Muscle of back (tissue), 3 donors: ENCODE measurements at regions not wholly inside any gene's neighbourhood (a gene's known extent, or its start where the extent isn't known, plus 50 kb on each side); places are given as distances from the start of the nearest gene placed in this dataset.
"Not testable (repeated sequence)": the region's sequence is repeated elsewhere in the genome, so short reads cannot be mapped to it uniquely, and the experiment has no call there.

Experiments
- DNase-seq, 3 donors: peaks; one replicate each; pipeline versions ENCODE4 v3.0.0 to v3.0.0-alpha.2; 2013

GRCh38 chr18:38534073-38534472, 968.5 kb upstream of the CELF4 start:
- DNase-seq, result no peak

- DNase-seq, result no peak
These were observed 961.3 kb upstream of the CELF4 start for GRCh38 chr18:38526922-38527321.

DNA sequence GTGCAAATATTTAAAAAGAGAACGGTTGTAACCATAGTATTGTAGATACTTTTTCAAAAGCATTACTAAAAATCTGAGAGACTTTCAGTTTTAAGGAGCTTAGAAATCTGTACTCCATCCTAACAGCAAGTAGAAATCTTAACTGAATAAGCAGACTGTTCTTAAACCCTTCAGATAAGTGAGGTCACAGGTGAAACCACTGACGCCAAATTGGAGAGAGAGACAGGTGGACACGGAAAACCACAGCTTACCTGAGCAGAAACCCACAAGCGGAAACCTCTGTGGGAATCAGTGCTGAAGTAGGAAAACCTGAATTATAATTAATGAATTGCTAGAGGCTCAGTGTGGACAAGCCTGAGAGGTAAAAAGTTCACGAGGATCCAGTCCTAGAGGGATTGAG, 959.4 kb upstream of the CELF4 start:
- no peak for DNase-seq

DNA sequence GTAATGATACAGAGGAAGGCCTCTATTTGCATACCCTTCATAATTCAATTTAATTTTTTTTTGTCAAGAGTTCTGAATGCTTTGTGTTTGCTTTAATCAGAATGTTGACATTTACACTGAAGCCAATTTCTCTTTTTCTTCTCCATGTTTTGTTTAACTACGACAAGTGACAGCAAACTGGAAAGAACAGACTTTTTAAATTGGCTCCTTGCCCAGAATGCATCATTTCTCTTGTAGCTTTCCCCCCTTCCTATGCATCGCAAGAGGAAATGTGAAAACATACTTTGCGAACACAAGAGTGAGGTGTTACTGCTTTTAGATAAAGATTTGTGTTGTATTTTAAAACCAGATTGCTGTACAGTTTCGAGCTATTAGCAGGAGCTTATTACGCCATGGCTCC, 955.2 kb upstream of the CELF4 start:
- peak; percentile 0 to 17 (median 7) for DNase-seq

- DNase-seq, result no peak
These were observed 936.9 kb upstream of the CELF4 start for GRCh38 chr18:38502539-38502938.

- no peak for DNase-seq
These were observed 931.7 kb upstream of the CELF4 start for GRCh38 chr18:38497266-38497665.

- DNase-seq, result no peak
These were observed 930.7 kb upstream of the CELF4 start for GRCh38 chr18:38496222-38496793.

DNA sequence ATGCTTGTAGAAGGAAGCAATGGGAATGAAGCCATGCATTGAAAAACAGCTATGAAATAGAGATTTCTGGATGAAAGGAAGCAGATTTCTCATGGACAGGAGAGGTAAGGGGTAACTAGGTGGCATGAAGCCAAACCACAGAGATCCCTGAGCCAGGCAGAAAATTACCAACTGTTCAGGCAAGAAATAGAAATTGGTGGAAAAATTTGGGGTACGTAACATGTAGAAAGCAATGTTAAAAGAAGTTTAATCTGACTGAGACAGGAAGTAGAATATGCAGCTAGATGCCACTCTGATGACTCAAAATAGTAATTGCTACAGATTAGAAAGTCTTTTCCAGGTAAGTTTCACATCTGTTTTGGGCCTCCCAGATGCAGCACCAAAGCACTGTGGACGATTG, 928.5 kb upstream of the CELF4 start:
- DNase-seq, result no peak

- DNase-seq, result no peak
These were observed 925.6 kb upstream of the CELF4 start for GRCh38 chr18:38491195-38491594.

DNA sequence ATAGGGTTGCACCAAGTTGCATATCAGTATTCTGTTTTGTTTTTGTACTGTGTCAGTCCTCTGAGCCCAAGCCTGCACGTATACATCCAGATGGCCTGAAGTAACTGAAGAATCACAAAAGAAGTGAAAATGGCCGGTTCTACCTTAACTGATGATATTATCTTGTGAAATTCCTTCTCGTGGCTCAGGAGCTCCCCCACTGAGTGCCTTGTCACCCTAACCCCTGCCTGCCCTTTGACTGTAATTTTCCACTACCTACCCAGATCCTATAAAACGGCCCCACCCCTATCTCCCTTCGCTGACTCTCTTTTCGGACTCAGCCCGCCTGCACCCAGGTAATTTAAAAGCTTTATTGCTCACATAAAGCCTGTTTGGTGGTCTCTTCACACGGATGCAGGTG, 924.1 kb upstream of the CELF4 start:
- not testable (repeated sequence) for DNase-seq

DNA sequence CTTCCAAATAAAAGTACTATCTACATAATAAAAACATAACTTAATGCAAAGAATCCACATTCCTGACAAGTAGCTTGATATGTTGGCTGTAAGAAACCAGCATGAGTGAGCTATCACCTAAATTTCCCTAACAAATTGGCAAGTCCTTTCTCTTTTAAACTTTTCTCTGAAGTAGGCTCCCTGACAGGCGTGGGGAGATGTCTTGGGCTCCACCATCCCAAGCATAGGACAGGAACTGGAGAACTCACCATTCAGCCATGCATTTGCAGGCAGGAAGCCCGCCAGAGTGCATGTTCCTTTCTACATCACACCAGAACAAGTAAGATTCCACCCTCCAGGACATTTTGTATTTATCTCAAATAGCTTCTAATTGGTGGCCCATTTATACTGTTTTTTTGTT, 921.9 kb upstream of the CELF4 start:
- DNase-seq, result no peak

DNA sequence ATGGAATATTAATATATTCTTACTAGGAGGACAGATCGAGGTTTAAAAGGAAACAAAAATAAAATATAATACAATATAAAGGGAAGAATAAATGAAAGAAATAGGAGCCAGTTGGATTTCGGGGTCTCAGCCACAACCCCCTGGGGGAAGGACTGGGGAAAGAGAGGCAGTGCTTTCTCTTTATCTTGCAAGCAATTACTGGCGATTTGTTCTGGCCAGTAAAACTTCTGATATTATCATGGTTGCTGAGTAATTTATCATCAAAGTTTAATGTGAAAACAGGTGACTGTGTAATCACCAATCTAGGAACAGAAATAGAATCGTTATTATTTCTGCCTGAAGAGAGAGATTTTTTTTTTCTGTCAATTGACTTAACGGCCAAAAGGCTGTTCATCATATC, 917.7 kb upstream of the CELF4 start:
- DNase-seq, result no peak

DNA sequence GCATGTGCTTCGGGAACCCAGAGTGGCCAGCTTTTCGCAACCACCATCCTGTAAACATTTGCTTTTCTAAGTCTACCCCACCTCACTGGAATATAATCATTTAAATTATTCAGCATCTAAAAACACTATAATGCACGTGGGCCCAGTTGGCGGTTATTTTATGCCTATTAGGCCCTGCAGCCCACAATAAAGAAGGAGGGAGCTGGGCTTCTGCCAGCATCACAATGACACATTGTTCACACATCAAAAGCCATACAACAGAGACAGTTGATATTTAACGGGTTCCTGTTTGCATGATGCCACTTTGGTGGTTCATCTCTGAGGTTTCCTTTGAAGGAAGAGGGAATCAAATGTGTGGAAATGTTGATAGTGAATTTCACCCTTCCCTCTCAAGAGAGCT, 916.0 kb upstream of the CELF4 start:
- no peak for DNase-seq

- DNase-seq, result no peak
These were observed 910.1 kb upstream of the CELF4 start for GRCh38 chr18:38475686-38476085.

DNA sequence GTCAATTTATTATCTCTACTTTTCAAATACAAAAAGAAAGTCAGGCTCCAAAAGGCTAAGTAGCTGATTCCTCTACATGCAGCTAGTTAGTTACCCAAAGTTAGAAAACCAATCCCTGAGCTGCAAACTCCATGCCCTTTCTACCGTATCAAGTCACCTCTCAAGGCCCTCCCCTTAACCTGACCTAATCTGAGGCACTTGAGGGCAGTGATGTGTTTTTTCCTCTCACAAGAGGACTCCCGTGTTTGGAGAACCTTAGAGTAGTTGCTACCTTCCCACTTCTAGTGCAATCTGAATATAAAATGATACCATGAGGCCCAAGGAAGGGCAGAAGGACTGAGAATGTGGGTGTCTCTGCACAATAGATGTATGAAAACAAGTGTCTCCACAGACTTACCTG, 907.9 kb upstream of the CELF4 start:
- DNase-seq, result no peak

DNA sequence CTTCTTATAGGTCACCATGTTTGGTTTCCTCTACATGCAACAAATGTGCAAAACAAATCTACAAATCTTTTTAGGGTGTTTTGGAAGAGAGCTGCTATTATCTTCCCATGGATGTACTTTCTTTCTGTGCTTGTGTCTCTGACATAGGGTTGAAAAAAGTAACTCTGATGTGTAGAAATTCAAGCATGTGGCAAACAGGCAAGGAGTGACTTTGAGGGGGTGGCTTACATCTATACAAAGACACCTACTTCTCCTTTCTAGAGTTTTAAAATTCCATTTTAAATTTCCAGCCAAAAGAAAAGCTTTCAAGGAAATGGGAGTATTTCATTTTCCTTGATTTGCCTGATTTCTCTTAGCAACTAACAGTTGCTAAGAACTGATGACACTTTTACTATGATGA, 904.8 kb upstream of the CELF4 start:
- no peak for DNase-seq

DNA sequence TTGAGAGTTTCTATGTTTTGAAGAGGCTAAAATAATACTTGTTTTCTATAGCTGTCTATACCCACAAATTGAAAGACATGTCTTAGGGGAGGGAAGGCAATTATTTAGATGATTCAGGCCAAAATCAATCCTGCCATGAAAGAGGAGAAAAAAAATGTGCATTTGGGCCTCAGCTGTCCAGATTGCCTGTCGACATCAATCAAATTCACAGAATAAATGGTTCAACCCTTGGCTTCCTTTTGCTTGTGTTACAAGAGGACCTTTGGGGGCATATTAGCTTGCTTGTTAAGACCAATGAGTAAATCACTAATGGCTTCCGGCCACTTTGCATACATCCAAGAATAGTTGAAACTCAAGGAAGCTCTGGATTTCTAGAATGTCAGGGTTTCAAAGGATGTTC, 900.8 kb upstream of the CELF4 start:
- no peak for DNase-seq

DNA sequence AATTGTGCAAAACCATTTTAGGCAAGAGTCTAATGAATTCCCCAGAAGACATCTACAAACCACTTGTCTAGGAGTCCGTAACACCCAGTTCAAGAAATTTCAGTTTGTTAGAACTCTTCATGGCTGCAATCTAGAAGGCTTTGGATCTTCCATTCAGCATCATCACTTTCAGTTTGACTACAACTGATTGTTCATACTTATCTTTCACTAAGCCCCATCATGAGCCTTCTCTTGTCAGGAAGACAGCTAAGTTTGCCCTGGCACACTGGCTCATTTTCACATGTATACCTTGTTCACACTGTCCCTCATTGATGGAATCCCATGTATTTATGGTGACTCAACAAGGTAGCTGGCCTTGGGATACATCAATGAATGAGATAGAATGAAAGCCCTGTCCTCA, 898.4 kb upstream of the CELF4 start:
- DNase-seq, result no peak

DNA sequence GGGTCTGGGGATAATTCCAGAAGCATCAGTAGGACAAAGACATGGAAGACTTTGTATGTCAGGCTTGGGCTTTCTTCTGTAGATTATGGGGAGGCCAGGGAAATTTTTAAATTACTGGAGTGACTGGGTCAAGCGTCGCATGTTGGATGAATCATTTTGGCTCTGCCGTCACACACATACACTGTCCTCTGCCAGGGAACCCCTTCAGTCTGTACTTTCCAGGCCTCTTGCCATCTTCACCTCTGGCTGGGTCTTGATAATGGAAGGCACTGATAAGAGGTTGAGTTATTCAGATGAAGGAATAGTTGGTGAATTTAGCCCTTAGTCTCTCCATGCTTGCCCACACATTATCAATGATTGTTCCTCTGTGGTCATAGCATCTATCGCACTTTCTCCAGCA, 895.1 kb upstream of the CELF4 start:
- no peak for DNase-seq

DNA sequence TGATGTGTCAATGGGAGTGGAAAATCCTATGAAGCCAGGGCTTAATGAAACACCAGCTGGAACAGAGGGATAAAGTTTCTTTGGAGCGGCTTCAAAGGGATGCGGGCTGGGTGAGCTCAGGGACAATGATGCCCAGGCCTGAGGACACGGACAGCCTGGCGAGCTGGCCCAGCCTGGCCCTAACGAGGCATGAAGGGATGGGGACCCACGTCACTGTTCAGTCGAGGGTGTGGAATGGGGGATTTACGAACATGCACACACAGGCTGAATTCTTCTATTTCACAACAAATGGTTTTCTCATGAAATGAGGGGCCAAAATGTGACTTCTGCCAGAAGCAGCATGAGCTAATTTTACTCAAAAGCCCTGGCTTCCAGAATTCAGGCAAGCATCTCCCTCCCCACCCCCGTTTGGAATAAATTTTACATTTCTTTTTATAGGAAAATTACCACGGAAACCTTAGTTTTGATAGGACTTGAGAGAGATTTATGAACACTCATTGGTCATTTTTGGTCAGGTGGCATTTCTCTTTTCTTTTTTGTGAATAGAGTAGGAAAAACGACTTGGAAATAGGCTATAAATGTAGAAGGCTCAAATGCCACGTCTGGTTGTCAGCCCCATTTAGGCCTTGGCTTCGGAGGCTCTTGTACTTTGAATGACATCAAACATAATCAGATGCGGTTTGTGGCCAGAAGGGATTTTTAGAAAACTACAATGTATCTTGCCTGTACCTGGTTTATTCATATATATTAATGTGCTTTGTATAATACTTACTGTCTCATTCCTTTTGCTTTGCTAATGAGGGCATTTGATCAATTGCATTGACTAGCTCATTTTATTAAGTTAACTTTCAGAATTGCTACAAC, 893.8 kb upstream of the CELF4 start:
- DNase-seq, result peak; percentile 21 to 74 (median 72)

- peak in 1 of 3 donors; percentile 14 for DNase-seq
These were observed 893.1 kb upstream of the CELF4 start for GRCh38 chr18:38458698-38459097.

DNA sequence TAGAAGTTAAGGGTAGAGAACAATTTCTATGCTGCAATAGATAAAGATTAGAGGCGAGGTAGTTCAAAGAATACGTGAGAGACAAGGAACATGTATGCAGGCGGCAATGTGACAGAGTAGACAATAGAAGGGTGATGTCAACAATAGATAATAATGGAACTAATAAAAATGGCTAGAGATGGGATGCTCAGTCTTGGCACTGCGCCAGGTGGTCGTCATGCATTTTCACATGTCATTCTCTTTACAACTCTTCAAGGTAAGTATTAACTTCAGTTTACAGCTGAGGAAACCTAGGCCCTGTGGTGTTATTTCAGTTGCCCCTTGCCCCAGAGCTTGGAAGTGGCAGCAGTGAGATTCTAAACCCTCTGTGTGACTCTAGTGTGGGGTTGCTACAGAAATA, 890.7 kb upstream of the CELF4 start:
- no peak for DNase-seq

DNA sequence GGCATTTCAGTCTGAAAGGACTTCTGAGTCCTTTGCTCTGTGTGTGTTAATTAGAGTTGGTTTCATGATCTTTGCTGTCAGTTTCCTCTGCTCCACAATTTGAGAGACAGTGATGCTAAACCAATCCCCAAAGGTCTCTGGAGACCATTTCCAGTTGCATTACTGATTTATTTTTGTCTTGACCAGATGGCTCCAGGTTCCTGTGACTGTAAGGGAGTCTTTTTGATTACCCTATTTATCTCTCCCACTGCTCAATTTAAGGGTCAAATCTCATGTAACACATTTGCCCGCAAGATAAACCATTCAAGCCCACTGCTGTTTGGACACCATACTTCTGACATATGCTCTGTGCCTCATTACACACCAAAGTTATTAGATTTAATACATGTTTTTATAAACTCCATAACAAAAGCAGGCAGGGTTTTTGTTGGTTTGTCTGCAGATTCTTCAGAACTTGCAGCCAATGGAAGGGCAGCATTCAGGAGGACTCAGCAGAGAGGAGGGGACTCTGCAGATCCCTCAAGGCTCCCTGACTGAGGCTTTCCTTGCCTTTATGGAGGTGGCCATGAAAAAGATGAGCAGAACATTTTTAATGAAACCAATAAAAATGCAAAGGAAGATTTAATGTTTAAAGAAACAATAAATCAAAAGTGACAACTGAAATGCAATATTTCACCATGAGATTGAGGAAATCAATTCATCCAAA, 889.3 kb upstream of the CELF4 start:
- no peak for DNase-seq
